Activated CD4-positive, CD25-positive, alpha-beta regulatory T cell treated with anti-CD3 and anti-CD28 coated beads, Interleukin-2, amount 50 U/mL, for 16 hours (primary cell): ENCODE measurements at regions not wholly inside any gene's neighbourhood (a gene's known extent, or its start where the extent isn't known, plus 50 kb on each side); places are given as distances from the start of the nearest gene placed in this dataset.
"Not testable (repeated sequence)": the region's sequence is repeated elsewhere in the genome, so short reads cannot be mapped to it uniquely, and the experiment has no call there.

Experiments used
- DNase-seq: peaks from one replicate; pipeline ENCODE4 v3.0.0-alpha.2; 2020; ENCODE audit warnings: low read depth, low spot score

DNA sequence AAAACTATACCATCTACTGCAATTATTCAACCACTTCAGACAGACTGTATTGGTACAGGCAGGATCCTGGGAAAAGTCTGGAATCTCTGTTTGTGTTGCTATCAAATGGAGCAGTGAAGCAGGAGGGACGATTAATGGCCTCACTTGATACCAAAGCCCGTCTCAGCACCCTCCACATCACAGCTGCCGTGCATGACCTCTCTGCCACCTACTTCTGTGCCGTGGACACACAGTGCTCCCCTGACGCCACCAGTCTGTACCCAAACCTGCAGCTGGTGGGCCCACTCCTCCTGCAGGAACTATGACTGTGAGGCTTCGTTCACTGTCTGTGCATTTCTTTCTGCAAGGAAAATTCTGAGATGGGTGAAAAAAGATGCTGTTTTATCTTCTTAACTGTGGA, 284.7 kb downstream of the DAD1 start:
- DNase-seq, result no peak

DNA sequence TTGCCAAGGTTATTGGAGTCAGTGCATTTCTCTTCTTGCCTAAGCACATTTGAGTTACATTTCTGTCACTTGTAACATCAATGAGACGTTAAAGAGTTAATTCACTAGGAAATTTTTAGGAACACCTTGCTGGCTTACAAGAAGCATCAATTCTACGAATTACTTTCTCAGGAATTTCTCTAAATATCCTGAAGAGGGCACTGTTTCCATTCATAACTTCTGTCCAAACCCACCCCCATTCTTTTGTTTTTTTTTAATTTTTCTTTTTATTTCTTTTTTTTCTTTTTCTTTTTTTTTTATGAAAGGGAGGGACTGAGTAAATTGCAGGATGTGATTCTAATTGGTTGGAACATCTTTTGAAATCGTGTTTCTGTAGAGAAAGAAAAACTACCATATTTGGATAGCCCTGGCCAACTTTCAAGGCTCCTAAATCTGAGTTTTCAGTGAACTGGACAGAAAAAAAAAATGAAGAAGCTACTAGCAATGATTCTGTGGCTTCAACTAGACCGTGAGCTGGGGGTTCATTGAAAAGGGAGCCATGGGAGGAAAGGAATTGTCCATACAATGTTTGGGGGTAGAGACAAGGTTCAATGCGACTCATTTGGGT, 285.3 kb downstream of the DAD1 start:
- DNase-seq, result no peak

DNA sequence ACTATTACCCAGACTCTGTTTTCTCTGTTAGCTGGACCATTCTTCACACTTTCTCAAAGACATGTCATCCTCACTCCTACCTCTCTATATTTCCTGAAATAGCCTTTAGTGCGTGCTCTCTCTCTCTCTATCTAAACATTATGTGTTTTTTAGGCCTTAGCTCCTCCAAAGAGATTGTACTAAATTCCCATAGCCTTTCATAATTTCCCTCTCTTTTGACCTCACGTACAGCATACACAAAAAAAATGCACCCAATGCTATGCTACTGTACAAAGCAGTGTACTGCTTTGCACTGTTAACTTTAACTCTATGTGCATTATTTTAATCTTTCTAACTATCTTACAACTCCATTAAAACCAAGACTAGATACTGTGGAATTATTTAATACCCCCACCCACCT, 288.4 kb downstream of the DAD1 start:
- DNase-seq, result no peak

DNA sequence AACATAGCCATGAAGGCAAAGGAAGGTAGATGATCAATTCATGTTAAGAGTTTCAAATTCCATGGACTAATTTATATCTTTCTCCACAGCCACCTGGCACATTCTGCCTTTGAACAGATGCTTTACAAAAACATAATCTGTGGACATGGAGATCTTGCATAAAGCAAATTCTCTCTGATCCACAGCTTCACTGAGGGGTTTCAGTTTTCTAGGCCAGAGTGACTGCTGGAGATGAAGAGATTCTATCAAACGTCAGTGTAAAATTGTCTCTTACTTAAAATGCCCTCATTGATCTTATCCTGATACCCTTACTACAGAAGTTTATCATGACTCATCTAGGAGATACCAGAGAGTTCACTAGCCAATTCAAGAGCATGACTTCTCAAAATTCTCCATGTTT, 291.6 kb downstream of the DAD1 start:
- no peak for DNase-seq

DNA sequence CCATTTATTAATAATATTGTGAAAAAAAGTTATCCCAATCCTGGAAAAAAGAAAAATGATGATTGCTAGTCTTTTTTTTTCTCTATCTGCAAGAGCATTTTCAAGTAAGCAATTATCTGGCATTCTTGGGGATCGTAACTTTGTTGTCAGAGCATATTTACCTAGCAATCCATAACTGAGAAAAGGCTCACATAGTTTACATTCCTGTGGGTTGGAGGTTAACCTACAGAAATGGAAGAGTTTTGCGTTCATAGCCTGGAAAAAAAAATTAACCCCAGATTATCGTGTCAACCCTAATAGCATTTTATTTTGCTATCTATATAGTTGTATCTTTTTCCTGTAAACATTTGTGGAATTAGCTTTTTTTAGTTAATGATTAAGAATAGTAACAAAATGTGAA, 292.3 kb downstream of the DAD1 start:
- no peak for DNase-seq

DNA sequence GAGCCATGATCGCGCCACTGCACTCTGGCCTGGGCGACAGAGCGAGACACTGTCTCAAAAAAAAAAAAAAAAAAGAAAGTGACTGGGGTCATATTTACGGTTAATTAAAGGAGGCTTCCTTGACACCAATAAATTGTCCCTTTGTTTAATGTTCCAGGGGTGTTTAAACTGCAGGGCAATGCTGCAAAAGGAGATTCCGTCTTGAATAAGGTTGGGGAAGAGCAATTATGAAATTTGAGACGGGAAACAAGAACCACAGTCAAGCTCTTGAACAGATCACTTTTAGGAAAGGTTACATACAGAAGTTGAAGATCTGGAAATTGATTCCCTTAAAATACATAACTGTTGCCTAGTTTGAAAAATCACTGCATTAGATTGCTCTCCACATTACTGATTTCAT, 292.9 kb downstream of the DAD1 start:
- DNase-seq, result no peak

DNA sequence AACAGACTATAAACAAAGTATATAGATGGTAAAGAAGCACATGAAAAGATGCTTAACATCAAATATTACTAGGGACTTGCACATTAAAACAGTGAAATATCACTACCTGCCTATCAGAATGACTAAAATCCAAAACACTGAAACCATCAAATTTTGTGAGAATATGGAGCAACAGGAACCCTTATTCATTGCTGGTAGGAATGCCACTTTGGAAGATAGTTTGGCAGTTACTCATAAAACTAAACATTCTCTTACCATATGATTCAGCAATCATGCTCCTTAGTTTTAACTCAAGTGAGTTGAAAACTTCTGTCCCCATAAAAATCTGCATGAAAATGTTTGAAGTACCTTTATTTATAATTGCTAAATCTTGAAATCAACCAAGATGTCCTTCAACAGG, 297.6 kb downstream of the DAD1 start:
- no peak for DNase-seq

DNA sequence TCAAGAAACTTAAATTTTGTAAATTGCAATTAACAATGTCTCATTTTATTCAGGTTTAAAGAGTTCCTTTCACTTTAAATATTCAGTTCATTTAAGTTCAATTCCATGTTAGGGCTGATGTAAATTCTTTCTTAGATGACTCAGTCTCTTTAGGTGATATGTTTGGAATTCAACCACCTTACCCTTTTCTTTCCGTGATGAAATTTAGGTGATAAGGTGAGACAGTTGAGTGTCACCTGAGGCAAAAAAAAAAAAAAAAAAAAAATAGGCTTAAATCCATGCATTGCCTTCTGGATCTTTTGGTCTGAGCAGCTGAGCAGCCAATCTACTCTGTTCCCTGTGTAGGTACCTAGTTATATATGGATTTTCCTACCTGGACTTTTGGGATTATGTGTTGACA, 299.5 kb downstream of the DAD1 start:
- no peak for DNase-seq

DNA sequence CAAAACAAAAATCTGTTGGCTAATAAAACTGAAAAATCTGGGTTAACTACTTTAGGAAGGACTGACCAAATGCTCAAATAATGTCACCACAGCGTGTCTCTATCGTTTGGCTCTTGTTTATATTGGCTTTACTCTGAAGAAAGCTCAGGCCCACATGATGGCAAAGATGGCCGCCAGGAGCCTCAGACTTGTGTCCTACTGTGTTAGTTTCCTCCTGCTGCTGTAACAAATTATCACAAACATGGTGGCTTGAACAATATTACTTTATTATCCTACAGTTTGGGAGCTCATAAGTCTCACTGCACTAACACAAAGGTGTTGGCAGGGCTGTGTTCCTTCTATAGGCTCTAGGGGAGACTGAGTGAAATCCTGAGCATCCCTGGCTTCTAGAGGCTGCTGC, 303.0 kb downstream of the DAD1 start:
- no peak for DNase-seq

DNA sequence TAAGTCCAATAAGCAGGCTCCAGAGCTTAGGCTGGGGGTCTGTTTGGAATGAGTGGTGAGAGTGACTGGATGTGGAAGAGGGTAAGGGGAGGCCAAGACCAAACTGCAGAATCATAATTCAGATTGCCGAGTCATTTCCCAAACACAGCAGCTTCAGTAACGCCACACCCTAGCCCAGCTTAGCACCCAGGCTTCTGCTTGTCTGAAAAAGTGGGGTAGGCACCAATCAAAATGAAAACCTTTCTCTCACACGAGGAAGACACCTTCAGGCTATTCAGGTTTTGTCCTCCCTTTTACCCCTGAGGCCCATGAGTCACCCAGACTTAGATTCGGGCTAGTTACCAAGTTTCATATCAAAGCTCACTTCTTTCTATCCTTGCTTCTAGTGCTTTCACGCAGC, 306.1 kb downstream of the DAD1 start:
- DNase-seq, result no peak

DNA sequence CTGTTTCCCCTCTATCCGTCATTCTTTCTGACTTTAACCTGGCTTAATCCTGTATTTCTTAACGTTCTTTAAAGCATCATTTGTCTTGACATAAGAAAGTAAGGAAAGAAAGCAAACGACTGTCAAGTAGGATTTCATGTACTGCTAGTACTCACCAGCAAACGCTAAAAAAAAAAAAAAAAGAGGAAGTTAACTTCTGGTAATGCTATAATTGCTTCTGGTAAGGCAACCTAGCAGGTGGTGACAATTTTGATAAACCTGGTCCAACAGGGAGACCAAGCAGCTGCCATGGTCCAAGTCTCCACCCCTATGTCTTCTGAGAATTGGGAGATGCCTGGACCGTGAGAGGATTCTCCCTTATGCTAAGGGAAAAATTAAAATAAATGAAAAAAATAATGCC, 306.6 kb downstream of the DAD1 start:
- no peak for DNase-seq

DNA sequence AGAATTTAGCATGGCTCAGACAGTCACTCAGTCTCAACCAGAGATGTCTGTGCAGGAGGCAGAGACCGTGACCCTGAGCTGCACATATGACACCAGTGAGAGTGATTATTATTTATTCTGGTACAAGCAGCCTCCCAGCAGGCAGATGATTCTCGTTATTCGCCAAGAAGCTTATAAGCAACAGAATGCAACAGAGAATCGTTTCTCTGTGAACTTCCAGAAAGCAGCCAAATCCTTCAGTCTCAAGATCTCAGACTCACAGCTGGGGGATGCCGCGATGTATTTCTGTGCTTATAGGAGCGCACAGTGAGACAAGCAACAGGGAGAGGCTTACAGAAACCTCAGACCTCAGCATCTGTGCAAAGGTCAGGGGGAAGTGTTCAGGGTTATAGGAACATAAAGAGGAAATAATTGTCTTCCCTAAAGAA, 307.6 kb downstream of the DAD1 start:
- not testable (repeated sequence) for DNase-seq

DNA sequence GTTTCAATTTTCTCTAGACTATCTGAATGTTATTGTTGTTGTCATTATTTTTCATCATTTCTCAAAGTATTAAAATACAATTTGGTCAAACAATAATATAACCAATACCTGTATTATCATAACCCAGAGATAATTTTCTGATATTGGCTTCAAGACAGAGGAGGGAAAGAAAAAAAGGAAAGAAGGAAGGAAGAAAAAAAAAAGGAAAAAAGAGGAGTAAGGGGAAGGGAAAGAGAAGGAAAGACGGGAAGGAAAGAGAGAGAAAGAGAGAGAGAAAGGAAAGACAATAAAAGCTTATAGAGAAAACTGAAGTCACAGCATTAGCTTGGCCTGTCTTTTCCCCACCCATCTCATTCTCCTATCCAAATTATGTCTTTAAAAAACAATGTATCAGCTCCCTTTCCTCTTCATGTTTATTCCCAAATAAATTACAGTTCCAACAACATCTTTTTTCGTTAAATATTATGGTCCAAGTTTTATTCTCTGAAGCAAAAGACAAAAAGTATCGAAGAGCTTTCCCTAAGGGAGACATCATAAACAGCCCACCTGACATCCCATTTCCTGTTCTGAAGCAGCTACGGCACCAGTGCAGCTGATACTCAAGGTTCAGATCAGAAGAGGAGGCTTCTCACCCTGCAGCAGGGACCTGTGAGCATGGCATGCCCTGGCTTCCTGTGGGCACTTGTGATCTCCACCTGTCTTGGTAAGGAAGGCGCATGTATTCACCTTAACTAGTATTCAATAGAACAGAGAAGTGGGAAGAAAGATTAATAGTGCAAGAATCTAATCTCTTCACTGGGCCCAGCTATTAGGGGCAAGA, 308.3 kb downstream of the DAD1 start:
- DNase-seq, result no peak

DNA sequence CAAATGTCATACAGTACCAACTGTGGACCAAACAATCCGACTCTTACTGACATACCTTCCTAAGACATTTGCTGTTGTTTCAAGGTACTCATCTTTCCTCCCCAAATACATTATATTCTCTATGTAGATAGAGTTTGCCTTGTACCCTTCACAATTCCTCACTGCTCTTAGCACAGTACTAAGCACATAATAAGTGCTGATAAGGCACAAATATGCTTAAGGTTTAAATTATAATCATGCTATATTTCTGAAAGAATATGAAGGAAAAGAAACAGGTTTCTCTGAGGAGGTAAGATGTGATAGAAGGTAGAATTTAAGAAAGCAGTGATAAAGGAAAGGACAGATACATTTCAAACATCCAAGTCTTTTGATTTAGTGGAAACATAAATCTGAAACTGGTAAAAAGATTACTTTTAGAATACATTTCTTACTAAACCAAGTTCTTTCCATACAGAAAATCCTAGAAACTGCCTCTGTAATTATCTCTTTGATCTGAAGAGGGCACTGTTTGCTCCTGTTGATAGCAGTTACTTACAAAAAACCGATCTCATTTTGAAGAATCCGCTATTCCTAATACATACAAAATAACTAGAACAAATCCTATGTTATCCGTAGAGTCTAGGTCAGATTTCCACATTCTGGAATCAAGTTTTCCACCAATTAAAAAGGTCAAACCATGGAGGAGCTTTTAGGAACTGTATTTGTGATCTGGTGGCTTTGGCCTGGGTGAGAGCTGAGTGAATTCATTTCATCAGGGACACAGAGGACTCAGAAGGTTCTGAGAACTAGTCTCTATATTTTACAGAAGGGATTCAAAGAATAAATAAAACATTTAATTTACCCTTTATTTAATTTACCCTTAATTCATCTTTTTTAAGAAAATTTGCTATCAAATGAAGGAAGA, 311.9 kb downstream of the DAD1 start:
- DNase-seq, result no peak

DNA sequence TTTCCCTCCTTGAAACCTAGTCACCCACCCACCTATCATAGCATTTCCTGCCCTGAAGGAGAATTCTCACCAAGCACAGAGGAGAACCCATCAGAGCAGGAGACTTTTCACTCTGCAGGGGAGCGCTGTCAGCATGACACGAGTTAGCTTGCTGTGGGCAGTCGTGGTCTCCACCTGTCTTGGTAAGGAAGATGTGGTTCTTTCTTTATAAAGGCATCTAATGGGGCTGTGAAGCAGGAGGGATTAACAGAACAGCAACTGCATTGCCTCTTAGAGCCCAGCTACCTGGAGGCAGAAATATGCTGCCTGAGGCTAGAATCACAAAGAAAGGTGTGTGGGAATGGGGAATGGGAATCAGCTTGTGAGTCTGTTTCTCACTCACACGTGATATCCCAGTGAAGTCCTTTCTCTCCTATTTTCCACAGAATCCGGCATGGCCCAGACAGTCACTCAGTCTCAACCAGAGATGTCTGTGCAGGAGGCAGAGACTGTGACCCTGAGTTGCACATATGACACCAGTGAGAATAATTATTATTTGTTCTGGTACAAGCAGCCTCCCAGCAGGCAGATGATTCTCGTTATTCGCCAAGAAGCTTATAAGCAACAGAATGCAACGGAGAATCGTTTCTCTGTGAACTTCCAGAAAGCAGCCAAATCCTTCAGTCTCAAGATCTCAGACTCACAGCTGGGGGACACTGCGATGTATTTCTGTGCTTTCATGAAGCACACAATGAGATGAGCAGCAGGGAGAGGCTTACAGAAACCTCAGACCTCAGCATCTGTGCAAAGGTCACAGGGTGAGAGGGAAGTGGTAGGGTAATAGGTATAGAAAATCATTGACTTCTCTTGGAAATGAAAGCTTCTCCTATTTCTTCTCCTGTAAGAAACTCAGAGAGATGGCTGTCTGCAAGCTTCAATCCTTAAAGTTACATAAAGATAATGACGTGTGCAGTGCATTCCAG, 316.9 kb downstream of the DAD1 start:
- no peak for DNase-seq

DNA sequence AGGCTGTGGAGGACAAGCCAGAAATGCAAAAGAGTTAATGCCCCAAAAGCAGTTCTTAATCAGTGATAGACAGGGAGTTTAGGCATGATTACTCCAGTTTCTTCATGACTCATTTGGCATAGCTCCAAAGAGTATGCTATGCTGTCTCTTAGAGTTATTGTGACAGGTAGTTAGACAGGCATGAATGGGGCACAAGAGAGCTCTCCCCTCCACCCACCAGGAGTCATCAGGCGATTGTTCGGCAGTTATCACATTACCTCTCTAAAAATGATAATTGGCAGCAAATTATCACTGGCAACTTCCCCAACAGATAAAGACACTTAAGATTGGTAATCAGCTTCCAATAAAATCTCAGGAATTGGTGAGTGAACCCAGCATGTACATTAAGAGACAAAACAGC, 320.1 kb downstream of the DAD1 start:
- DNase-seq, result no peak

DNA sequence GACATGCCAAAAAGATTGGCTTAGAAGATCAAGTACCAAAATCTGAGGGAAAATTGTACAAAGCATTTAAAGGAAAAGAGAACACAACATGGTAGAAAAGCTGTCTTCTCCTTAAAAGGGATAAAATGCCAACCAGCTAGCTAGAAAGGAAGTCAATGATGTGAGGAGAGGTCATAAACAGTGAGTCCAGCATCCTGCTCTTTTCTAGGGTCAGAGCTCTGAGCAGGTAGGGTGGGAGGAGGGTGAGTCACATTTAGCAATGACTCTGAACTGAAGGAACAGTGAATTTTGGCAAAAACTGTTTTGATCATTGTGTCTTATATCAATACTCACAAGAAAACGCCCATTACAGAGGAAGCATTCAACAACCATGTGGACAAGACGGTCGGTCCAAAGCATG, 322.3 kb downstream of the DAD1 start:
- DNase-seq, result no peak

DNA sequence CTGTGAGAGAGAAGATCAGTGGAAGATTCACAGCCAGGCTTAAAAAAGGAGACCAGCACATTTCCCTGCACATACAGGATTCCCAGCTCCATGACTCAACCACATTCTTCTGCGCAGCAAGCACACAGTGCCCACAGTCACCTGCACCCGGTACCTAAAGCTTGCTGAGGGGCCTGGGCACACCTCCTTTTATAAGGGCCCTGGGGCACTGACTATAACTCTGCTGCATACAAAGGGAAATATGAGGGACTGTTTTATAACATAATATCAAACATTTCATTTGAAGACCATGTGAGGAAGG, 322.9 kb downstream of the DAD1 start:
- no peak for DNase-seq

DNA sequence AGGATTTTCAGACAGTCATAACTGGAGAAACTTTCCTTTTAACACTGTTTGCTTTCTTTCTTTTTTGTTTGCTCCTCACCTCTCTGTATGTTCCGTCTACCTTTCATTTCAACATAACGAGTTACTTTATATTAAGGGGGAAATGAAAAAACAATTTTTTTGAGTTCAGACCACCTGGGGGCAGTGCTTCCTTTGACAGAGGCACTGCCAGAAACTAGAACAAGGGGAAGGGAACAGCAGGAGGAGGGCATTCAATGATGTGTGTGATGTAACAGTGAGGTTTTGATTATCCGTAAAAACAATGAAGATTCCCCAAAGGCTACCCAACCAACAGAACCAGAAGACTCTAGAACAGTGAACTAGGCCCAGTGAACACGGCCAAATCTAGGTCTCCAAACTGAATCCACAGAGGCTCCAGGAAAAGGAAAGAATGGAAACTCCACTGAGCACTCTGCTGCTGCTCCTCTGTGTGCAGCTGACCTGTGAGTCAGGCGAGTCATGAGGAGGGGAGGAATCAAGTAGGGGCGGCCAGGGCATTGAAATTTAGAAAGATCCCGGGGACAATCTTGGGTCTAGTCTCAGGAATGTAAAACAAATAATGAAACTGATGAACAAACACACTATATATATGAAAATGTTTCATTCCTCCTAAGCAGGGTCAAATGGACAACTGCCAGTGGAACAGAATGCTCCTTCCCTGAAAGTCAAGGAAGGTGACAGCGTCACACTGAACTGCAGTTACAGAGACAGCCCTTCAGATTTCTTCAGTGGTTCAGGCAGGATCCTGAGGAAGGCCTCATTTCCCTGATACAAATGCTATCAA, 323.5 kb downstream of the DAD1 start:
- no peak for DNase-seq

DNA sequence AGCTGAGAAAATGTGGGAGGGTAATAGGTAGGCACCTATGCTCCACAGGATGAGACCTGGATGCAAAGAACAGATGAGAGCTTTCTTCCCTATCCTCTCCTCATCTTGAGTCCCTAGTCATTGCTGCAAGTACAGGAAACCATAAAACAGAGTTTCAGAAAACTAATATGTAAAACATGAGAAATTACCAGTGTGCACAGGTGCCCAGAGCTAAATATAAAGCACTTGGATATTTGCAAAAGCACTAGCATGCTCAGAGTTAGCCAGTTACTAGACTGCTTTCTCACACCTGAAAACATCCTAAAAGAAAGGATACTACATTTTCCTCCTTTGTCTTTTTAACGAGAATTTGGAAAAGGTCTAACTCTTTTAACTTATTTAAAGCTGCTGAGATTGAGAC, 324.3 kb downstream of the DAD1 start:
- DNase-seq, result no peak

DNA sequence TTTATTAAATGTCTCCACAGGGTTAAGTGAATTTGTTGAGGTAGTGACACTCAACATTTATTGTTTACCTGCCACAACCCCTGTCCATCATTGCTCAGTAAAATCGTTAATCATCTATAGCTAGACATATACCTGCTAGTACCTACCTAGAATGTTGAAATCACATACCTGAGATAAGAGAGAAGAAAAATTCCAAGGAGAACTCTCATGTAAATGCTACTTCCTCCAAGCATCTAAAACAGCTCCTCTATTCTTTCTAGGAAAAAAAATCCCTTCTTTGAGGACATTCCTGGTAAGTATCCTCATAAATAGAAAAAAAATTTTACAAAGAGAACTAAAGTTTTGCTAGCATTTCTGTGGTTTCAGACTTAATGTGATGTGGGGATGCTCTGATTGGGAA, 325.1 kb downstream of the DAD1 start:
- DNase-seq, result no peak
